HuH-7 (cell line): ENCODE measurements at regions not wholly inside any gene's neighbourhood (a gene's known extent, or its start where the extent isn't known, plus 50 kb on each side); places are given as distances from the start of the nearest gene placed in this dataset.
"Not testable (repeated sequence)": the region's sequence is repeated elsewhere in the genome, so short reads cannot be mapped to it uniquely, and the experiment has no call there.

Source experiments
- DNase-seq: peaks from one replicate; pipeline ENCODE4 v3.0.0; 2011; ENCODE audit warnings: low spot score

DNA sequence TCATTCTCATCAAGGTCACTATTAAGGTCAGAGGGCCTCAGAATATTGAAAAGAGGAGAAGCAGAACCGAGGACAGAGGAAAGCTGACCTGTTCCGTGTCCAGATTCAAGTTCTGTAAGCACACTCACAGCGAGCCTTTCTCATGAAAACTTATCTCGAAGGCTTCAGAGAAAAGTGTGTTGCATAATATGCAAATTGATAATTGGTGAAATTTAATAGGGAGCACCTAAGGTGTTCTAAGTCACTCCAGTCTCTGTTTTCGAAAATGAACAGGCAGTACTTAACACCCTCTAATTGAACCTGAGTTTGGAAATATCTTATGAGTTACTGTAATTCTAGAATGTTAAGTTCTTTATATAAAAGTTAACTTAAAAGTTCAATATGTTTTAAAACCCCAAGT, 181.2 kb upstream of the PDE10A start:
- no peak for DNase-seq

DNA sequence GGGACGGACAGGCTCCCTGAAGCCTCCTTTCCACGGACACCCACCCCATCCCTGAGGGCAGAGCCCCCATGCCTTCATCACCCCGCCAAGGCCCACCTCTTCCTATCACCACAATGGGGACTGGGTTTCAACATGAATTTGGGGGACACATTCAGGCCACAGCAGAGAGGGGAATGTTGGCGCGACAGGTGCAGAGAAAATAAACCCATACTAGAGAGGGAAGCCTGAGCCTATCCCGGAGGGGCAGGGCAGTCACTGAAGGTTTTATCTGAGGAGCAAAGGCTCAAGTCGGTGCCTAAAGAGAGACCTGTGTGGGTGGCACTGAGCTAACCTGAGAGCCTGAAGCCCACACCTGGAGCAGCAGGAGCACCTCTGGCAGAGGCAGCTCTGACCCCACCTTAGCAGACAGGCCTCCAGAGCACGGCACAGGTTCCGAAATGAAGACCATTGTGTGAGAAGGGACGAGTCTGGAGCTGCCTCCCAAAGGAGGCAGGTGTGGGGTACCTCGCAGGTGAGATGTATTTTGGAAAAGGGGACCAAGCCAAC, 180.6 kb upstream of the PDE10A start:
- DNase-seq: no peak

DNA sequence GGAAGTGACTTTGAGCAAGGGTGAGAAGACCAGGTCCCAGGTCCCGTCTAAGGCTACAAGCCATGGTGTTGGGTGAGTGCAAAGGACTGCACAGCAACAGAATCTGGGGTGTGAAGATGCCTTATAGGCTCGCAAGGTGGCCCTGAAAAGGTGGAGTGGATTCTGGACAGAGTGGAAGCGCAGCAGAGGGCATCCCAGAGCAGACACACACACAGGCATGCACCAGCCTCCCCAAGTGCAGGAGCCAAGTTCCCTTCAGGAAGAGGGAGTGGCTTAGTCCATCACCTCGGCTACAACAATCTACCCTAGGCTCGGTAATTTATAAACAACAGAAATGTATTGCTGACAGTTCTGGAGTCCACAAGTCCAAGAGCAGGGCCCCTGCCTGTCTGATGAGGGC, 180.1 kb upstream of the PDE10A start:
- no peak for DNase-seq

DNA sequence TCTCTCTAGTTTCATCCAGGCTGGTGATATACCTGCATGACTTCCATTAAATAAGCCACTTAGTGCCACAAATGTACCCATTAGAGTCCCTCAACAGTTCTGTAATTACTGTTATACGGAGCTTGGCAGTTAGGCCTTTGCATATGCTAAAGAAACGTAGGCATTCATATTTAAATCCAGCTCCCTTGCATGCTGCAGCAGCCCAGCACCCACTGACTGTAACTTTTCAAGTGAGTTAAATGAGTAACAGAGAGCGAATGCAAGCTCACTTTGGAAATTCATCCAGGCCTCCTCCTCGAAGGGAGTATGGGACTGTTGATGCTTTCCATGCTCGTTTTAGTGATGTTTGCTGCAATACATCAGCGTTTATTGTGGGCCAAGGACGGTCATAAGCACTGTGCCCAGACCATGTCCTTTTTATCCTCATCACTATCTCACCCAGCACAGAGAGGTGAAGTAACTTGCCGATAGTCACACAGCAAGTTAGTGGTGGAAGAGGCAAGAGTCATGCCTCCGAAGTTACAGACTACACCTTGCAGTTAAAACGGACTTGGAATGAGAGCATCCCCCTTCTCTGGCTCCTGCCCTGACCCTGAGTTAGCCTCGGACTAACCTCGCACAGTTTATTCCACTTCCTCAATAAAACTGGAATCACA, 179.4 kb upstream of the PDE10A start:
- DNase-seq: no peak

DNA sequence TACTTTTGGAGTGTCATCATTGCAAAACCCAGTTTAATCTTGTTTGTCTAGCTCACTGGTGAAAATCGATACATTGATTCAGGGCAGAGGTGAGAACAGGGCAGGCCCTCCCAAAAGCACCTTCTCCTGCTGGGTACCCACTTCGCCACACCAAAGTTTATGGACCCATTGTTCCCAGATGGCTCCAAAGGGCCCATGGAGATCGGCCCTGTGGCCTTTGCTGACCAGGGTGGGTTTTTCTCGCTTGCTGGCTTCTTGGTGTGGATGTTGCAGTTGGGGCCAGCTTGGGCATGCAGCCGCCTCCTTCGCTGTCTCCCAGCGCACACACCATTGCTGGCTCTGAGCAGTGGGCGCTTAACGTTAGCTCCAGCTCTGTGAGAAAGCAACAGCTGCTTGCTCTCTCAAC, 178.1 kb upstream of the PDE10A start:
- DNase-seq: no peak

DNA sequence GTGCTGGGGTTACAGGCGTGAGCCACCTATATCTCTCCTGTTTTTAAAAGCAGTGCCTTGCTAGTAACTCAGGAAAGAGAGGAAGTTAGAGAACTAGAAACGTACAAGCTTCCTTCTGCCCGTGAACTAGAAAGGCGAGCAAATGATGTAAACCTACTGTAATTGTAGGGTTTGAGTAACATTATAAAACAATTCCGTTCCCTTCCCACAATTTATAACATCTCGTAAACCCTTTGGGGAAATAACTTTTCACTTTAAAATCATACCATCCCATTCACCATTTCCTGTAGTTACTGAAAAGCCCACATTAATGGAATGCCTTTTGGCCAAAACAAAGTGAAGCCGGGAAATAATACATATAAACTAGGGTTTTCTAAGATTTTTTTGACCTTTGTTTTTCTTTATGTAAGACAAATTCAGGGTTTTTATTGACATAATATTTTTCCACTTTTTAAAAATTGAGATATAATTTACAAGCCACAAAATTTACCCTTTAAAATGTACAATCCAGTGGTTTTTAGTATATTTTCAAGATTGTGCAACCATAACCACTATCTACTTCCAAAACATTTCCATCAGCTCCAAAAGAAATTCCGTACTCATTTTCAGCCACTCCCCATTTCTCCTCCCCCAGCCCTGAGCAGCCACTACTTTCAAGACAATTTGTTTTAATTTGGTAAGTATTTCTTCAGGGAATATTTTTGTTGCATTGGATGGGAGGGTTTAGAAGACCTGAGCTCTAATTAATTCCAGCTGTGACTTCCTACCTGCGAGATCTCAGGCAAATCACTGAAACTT, 175.1 kb upstream of the PDE10A start:
- DNase-seq: no peak

DNA sequence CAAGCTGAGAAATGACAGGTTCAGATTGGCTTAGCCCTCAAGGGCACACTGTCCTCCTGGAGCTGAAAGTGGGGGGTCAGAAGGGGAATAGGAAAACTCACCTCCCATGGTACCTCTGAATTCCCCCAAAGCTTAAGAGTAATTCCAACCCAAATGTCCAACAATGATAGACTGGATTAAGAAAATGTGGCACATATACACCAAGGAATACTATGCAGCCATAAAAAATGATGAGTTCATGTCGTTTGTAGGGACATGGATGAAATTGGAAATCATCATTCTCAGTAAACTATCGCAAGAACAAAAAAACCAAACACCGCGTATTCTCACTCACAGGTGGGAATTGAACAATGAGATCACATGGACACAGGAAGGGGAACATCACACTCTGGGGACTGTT, 173.6 kb upstream of the PDE10A start:
- DNase-seq: not testable (repeated sequence)

DNA sequence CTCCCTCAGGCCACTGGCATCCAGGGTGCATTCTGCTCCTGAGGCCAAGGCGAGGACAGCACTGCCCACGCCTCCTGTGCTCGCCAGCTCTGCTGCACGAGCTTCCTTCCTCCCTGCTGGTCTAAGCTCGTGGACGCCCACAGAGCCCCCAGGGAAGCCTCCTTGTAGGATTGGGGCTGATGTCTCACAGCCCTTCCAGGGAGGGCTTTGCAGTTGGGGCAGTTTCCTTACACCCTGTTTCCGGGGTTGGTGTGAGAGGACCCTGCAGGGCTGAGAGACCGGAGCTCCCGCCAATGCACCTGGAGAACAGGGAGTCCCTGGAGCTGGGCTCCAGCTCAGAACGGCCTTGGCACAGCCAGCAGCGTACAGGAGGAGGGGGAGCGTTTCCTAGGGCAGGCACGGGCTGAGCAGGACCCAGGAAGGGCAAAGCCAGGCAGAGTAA, 172.4 kb upstream of the PDE10A start:
- DNase-seq: no peak

DNA sequence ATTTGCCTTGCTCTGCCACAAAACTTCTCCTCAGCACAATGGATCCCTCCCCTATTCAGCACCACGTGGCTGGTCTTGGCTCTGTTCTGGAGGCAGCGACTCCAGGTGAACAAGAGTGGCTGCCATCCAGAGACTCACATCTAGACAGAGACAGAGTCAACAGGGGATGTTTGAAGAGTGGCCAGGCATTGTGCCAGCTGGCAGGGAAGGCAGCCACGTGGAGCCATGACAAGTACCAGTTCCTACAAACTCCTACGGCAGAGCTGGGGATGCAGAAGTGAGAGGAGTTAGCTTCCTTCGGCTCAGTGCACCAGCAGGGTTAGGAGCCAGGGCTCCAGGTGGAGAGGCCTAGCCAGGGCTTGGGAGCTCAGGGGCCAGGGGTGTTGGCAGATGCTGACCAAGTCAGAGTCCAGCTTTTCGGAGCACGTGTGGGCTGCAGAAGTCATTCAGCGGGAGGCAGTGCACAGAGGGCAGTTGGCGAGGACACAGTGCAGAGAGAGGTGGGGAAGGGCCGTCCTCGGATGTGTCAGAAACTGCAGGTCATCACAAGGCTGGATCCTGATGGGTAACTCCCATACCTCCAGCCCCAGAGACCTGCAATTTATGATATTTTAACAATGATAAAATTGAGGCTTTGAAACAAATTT, 171.7 kb upstream of the PDE10A start:
- no peak for DNase-seq

DNA sequence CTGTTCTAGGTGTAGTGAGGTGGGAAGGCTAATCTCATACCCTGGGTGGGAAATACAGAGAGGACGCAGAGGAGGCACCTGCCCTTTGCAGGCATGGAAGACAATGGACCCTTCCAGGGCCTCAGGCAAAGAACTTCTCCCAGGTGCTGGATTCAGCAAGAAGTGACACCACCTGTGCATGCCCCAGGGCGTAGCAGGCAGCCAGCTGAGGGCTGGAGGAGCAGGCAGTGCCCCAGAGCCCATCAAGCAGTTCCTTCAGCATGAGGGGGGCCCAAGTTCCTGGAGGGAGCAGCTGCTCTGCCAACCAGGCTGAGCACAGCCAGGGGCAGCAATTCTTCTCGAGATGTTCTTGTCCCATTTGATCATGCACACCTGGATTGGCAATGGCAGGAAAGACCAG, 170.3 kb upstream of the PDE10A start:
- DNase-seq: no peak

DNA sequence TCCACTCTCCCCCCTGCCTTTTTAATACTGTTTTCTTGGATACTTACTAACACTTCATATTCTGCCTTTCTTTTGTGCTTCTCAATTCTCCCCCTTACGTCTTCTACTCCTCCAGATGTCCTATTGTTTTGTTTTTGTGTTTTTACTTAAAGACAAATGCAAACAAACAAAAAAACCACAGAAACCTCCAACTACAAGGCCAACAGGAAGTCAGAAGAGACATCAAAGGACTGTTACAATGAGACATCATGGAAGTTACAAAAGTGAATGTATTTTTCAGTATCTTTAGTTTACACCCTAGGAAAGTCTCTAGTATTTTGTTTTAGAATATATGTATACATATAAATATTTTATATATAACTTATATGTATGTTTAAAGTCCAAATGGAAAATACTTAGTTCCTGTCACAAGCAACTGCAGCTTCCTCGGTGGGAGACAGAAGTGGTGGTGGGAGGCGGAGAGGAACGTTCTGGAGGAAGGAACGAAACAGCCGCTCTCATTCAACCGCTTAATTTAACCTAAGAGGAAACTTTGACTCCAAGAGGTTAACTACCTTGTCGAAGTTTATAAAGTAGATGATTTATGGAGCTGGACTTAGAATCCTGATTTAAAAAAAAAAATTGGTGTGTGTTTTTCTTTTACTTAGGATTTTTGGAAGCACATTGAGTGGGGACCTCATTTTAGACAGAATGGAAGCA, 168.9 kb upstream of the PDE10A start:
- DNase-seq: no peak

DNA sequence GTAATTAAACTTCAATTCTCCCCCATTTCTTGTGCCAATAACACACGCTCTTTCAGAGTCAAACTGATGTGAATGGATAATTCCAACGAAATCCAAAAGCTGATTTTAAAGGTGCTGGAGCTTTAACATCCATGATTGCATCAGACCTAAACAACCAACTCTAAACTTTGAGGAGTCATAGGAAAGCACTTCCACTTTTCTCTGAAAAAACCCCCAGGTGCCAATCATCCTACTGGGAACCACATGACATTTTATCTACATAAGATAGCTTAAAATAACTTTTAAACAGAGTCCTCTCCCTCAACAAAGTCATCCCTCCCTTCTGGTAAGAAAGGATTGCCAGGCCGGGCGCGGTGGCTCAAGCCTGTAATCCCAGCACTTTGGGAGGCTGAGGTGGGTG, 167.7 kb upstream of the PDE10A start:
- no peak for DNase-seq

DNA sequence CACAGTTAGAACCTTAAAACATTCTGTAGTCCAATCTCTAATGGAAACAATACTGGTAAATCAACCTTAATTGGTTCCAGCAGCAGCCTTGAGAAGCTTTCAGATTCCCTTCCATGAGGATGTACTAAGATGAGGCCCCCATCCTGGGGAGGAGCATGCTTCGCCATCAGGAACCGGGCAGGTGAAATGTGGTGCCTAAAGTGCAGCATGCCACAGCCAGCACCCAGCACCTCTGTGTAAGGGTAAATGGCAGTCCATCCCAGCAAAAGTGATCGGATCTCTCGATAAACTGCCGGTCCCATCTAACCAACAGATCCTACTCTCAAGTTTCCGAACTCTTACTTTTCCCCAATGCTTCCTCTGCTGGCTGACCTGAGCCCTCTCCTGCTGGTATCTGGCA, 166.3 kb upstream of the PDE10A start:
- no peak for DNase-seq

DNA sequence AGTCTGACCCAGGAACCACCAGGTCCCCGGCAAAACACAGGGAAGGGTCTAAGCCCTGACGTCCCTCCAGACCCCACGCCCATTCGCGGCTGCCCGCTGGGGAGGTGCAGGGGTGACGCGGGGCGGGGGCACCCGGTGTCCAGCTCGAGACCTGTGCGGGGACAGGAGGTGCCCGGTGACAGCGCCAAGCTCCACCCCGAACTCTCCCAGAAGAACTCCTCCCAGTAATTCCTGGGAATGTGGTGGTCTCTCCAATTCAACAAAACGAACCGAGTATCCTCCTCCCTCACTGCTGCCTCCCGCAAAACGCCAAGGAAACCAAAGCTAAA, 164.1 kb upstream of the PDE10A start:
- no peak for DNase-seq

DNA sequence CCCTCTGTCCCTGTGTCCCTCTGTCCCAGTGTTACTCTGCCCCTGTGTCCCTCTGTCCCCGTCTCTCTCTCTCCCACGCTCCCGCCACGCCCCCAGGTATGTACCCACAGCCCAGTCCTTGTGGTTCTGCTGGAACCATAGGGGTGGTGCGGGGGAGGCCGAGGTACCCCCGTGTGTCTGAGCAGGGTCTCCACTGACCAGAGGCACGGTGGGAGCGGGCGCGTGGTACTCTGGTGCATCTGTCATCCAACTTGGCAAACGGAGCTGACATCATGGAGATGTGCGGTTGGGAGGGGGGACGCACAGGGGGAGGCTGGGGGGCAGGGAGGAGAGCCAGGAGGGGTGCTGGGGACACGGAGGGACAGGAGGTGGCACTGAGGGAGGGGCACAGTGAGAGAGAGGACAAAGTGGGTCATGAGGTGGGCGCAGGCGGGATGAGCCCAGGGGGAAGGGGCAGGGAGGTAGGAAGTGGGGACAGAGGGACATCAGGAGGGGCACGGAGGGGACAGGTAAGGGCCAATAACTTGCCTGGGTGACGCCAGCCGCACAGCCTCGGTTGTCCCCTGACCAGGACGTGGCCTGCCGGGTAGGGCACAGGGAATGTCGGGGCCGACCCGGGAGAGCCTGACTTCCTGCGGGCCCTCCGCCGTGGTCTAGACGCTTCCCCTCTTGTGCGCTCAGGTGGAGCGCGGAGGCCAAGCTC, 163.6 kb upstream of the PDE10A start:
- DNase-seq: no peak

DNA sequence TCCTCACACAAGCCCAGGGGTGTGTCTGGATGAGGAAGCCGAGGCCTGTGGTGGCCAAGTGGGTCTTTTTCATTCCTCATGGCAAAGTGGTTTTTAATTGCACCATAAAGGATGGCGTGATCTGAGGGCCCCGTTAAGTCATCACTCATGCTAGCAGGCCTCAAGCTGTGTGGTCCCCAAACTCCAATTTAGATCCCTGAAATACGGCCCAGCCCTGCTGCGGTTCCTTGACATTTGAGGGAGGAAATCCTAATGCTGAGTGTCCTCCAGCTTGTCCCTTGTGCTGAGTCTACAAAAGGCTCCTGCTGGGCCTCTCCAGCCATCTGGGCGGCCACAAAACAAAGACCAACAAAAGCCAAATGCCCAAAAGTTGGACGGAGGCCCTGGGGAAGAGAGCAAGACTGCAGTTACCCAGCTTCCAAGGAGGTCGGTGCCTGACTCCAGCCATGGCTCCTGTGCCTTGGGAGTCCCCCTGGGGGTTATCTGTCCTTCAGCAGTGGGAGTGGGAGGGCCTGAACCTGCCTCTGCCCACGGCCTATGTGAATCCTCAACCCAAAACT, 162.3 kb upstream of the PDE10A start:
- DNase-seq: no peak

DNA sequence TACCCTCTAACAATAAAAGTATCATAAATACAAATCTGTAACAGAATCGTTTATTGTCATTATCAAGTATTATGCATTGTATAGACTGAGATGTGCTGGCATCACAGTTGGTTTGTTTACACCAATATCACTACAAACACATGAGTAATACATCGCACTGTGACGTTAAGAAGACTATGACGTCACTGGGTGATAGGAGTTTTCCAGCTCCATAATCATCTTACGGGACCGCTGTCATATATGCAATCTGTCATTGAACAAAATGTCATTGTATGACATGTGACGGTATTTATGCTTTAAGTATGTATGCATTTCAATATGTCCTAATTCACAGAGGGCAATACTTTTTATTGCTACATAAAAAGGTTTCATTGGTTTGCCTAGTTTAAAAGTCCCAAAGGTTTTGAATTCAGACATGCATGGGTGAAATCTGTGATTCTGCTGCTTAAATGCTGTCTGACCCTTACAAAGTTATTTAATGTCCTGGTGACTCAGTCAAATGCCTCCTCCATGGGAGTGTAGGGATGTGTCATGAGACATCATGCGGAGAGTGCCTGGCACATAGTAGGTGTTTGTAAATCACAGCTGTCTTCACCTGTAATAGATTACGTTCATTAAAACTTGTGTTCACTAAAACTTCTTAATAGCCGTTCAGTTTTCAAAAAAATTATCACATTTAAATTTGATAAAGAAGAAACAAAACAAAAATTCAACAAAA, 160.7 kb upstream of the PDE10A start:
- no peak for DNase-seq

DNA sequence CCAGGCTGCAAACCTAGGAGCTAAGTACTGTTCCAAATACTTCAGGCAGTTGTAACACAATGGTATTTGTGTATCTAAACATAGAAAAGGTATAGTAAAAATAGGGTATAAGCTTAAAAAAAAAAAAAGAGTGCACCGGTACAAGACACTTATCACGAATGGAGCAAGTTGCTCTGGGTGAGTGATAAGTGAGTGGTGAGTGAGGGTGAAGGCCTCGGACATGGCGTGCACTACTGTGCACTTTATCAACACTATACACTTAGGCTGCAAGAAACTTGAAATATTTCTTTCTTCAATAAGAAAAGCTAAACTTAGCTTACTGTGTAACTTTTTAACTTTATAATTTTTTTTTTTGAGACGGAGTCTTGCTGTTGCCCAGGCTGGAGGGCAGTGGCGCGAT, 159.5 kb upstream of the PDE10A start:
- no peak for DNase-seq

DNA sequence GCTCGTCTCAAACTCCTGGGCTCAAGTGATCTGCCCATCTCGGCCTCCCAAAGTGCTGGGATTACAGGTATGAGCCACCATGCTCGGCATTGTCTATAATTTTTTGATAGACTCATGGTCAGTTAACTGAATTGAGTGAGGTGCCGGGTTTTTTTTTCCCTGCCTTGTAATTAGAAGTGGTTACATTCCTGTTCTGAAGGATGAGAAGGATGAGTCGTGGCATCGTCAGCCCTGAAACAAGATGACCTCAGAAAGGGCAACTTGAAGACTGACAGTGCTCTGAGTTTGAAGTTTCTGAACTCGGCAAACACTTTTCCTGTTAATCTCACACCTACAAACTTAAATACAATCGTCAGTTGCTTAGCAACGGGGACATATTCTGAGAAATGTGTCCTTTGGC, 158.7 kb upstream of the PDE10A start:
- DNase-seq: no peak

DNA sequence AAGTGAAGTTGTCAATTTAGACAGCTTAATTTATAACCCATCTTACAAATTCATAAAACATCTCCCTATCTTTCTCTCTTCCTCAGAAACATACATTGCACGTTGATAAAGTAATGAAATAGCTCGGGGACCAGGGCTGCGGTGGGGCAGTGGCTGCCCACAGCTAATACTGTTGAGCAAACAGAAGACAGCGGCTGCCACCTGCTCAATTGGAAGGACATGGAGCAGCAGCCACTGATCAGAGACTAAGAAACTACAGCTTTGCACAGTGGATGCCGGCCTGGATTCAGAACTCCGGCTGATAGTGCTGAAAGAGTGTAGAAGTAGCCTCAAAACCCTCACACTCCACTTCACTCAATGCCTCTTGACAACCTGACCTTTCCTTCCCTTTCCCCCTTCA, 157.9 kb upstream of the PDE10A start:
- DNase-seq: no peak

DNA sequence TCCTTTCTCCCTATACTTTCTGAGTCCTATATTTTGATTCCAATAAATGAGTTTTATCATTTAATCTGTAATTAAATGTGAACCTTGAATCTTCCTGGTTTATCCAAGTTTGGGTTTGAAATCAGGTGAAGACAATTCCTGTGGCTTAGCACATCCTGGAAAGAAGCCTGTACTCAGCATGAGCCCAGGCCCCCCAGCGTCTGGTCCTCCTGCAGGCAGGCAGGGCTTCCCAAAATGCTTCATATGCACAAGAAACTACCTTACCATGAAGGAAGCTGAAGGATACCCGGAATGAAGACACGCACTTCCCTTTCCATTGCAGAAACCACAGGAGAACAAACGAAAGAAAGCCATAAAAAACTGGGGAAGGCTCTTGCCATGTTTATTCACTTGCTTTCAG, 157.4 kb upstream of the PDE10A start:
- DNase-seq: no peak
